Body of pancreas (tissue), 4 donors: ENCODE measurements at regions not wholly inside any gene's neighbourhood (a gene's known extent, or its start where the extent isn't known, plus 50 kb on each side); places are given as distances from the start of the nearest gene placed in this dataset.

Experiments
- CTCF ChIP-seq, 7 experiments: fragments of 450-650 bp in 4 of 7; fragments of 200-600 bp in 3 of 7; sonication (generic) in 3 of 7; IDR thresholded peaks; one replicate each; pipeline ENCODE4 v1.5.1; 2016 to 2019; ENCODE audit warnings: antibody characterized with exemption in 7 of 7
- POLR2A ChIP-seq, 3 donors: fragments of 450-650 bp; IDR thresholded peaks; one replicate each; pipeline ENCODE4 v1.6.1; 2016; ENCODE audit warnings: antibody characterized with exemption in 3 of 3, mild to moderate bottlenecking in 2 of 3

GRCh38 chr3:132872711-132873110 lies 150.5 kb upstream of the NPHP3 start:
- TF ChIP-seq POLR2A (IDR thresholded peaks at IDR 0.05) (no peak), CTCF (IDR thresholded peaks at IDR 0.05) (no peak)
